ENCODE measurements at regions not wholly inside any gene's neighbourhood (a gene's known extent, or its start where the extent isn't known, plus 50 kb on each side); places are given as distances from the start of the nearest gene placed in this dataset.

GRCh38 chr11:114982141-114982540, 303.8 kb downstream of the NXPE2 start:
- Histone ChIP-seq H3K4me1 (ENCODE audit: low read length) (no peaks in the 10 kb centered on the region), H3K79me2 (ENCODE audit: low read length) (no peaks in the 10 kb centered on the region), H3K4me3 (ENCODE audit: low read length) (no peak overlapping the region), H2AFZ (ENCODE audit: low read depth, low read length) (no peak overlapping the region), H3K9ac (ENCODE audit: low read length) (no peak overlapping the region), H3K27ac (ENCODE audit: low read length) (no peak overlapping the region), H3K9me3 (ENCODE audit: insufficient read depth, low read length) (no peaks in the 10 kb centered on the region), H3K27me3 (ENCODE audit: low read depth, low read length) (peaks cover 3% of the 10 kb centered on the region; the same call in 1 of the 2 replicates), H3K36me3 (replicated peaks; ENCODE audit: low read depth, low read length) (no peaks in the 10 kb centered on the region), H4K20me1 (ENCODE audit: insufficient read depth, low read length) (no peaks in the 10 kb centered on the region), H3K4me2 (ENCODE audit: low read length) (no peak overlapping the region)
- TF ChIP-seq CTCF (IDR thresholded peaks at IDR 0.05; ENCODE audit: low read depth, low read length) (no peak), EZH2phosphoT487 (IDR thresholded peaks at IDR 0.05; ENCODE audit: low read depth) (no peak)

- H3K4me3 ChIP-seq (ENCODE audit: low read length) = no peak overlapping the region
- no peaks in the 10 kb centered on the region for H4K20me1 ChIP-seq (ENCODE audit: insufficient read depth, low read length)
- H3K9ac ChIP-seq (ENCODE audit: low read length) = no peak overlapping the region
- TF ChIP-seq EZH2phosphoT487 (IDR thresholded peaks at IDR 0.05; ENCODE audit: low read depth) (no peak), CTCF (IDR thresholded peaks at IDR 0.05; ENCODE audit: low read depth, low read length) (no peak)
- H3K36me3 ChIP-seq (replicated peaks; ENCODE audit: low read depth, low read length) = no peaks in the 10 kb centered on the region
- no peaks in the 10 kb centered on the region for H3K9me3 ChIP-seq (ENCODE audit: insufficient read depth, low read length)
- no peaks in the 10 kb centered on the region for H3K4me1 ChIP-seq (ENCODE audit: low read length)
- H3K79me2 ChIP-seq (ENCODE audit: low read length) = no peaks in the 10 kb centered on the region
- no peak overlapping the region for H3K4me2 ChIP-seq (ENCODE audit: low read length)
- H3K27ac ChIP-seq (ENCODE audit: low read length) = no peak overlapping the region
- no peak overlapping the region for H2AFZ ChIP-seq (ENCODE audit: low read depth, low read length)
- H3K27me3 ChIP-seq (ENCODE audit: low read depth, low read length) = no peaks in the 10 kb centered on the region
Measured at GRCh38 chr11:114984611-114985163, 306.4 kb downstream of the NXPE2 start.

- H3K4me3 ChIP-seq (ENCODE audit: low read length) = no peak overlapping the region
- no peaks in the 10 kb centered on the region for H3K79me2 ChIP-seq (ENCODE audit: low read length)
- H3K4me2 ChIP-seq (ENCODE audit: low read length) = no peak overlapping the region
- no peaks in the 10 kb centered on the region for H3K4me1 ChIP-seq (ENCODE audit: low read length)
- no peaks in the 10 kb centered on the region for H3K36me3 ChIP-seq (replicated peaks; ENCODE audit: low read depth, low read length)
- no peaks in the 10 kb centered on the region; the same call in 1 of the 2 replicates for H3K27me3 ChIP-seq (ENCODE audit: low read depth, low read length)
- no peak overlapping the region for H3K9ac ChIP-seq (ENCODE audit: low read length)
- H2AFZ ChIP-seq (ENCODE audit: low read depth, low read length) = no peak overlapping the region
- H3K27ac ChIP-seq (ENCODE audit: low read length) = no peak overlapping the region
- H3K9me3 ChIP-seq (ENCODE audit: insufficient read depth, low read length) = no peaks in the 10 kb centered on the region
- no peaks in the 10 kb centered on the region for H4K20me1 ChIP-seq (ENCODE audit: insufficient read depth, low read length)
- no peak for TF ChIP-seq CTCF (IDR thresholded peaks at IDR 0.05; ENCODE audit: low read depth, low read length)
- TF ChIP-seq EZH2phosphoT487 (IDR thresholded peaks at IDR 0.05; ENCODE audit: low read depth) = no peak
Measured at GRCh38 chr11:114986365-114986764, 308.0 kb downstream of the NXPE2 start.

- no peaks in the 10 kb centered on the region for H3K36me3 ChIP-seq (replicated peaks; ENCODE audit: low read depth, low read length)
- TF ChIP-seq EZH2phosphoT487 (IDR thresholded peaks at IDR 0.05; ENCODE audit: low read depth) (no peak), CTCF (IDR thresholded peaks at IDR 0.05; ENCODE audit: low read depth, low read length) (no peak)
- H3K79me2 ChIP-seq (ENCODE audit: low read length) = no peaks in the 10 kb centered on the region
Measured at GRCh38 chr11:114987186-114987760, 308.9 kb downstream of the NXPE2 start.

More at GRCh38 chr11:114987186-114987760, 308.9 kb downstream of the NXPE2 start:
- Histone ChIP-seq H3K27me3 (ENCODE audit: low read depth, low read length) (peaks cover 4% of the 10 kb centered on the region; the same call in 1 of the 2 replicates), H3K4me1 (ENCODE audit: low read length) (no peaks in the 10 kb centered on the region), H4K20me1 (ENCODE audit: insufficient read depth, low read length) (no peaks in the 10 kb centered on the region), H3K9me3 (ENCODE audit: insufficient read depth, low read length) (no peaks in the 10 kb centered on the region), H3K27ac (ENCODE audit: low read length) (no peak overlapping the region), H2AFZ (ENCODE audit: low read depth, low read length) (no peak overlapping the region), H3K4me3 (ENCODE audit: low read length) (no peak overlapping the region), H3K4me2 (ENCODE audit: low read length) (no peak overlapping the region), H3K9ac (ENCODE audit: low read length) (no peak overlapping the region)
